PFSK-1 (cell line): ENCODE measurements at regions not wholly inside any gene's neighbourhood (a gene's known extent, or its start where the extent isn't known, plus 50 kb on each side); places are given as distances from the start of the nearest gene placed in this dataset.

Source experiments
- FOXP2 ChIP-seq: optimal IDR thresholded peaks from 2 replicates; pipeline ENCODE3; 2011; ENCODE audit warnings: borderline replicate concordance, control low read depth, inconsistent platforms; ENCODE audit not compliant: insufficient read depth; ENCODE audit errors: extremely low read length, extremely low read depth
- POLR2AphosphoS5 ChIP-seq: IDR thresholded peaks from 2 replicates; pipeline ENCODE4 v1.6.1; 2012; ENCODE audit warnings: low read depth, mild to moderate bottlenecking, control low read depth, low read length, moderate library complexity
- REST ChIP-seq, 2 experiments: IDR thresholded peaks; 2 replicates each; pipeline versions ENCODE4 v1.6.1 to v1.8.0; 2011 to 2012; ENCODE audit warnings: low read depth in 2 of 2, low read length in 2 of 2, control low read depth in 1 of 2, inconsistent platforms in 1 of 2, mild to moderate bottlenecking in 1 of 2, moderate library complexity in 1 of 2; ENCODE audit not compliant: insufficient read depth in 1 of 2
- SIN3A ChIP-seq: IDR thresholded peaks from 2 replicates; pipeline ENCODE4 v1.6.1; 2012; ENCODE audit warnings: mild to moderate bottlenecking, low read length, moderate library complexity, borderline replicate concordance; ENCODE audit not compliant: insufficient read depth
- TAF1 ChIP-seq: IDR thresholded peaks from 2 replicates; pipeline ENCODE4 v1.6.1; 2012; ENCODE audit warnings: low read length, control low read depth, borderline replicate concordance; ENCODE audit not compliant: insufficient read depth

GRCh38 chr7:40799-41750, 151.3 kb upstream of the FAM20C start:
- TF ChIP-seq REST (IDR thresholded peaks at IDR 0.05; ENCODE audit: insufficient read depth in 1 of 2, low read depth in 2 of 2, low read length in 2 of 2) (no peak), FOXP2 (no peak), SIN3A (no peak)

DNA sequence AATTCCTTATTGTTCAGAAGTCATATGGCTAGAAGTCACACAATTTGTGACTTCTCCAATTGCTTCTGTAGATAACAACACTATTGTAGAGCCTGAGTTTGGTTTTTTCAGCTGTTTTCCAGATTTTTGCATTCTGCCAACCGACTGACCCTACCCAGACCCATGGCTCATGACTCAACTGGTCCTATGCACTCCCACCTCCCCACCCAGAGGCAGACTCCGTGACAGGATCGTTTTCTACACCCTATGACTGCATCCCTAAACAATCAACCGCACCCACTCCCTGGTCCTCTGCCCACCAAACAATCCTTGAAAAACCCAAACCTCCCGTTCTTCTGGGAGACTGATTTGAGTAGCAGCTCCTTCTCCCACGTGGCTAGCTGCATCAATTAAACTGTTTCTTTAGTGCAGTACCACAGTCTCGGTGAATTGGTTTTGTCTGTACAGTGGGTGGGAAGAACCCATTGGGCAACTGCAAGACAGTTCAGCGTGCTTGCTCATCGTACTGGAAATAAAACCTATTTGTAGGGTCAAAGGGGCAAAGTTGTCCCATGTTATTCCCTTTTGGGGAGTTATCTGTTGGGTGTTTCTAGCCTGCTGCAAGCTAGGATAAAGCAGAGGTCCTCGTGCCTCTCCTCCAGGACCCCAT, 150.3 kb upstream of the FAM20C start:
- TF ChIP-seq SIN3A (no peak), REST (IDR thresholded peaks at IDR 0.05; ENCODE audit: insufficient read depth in 1 of 2, low read depth in 2 of 2, low read length in 2 of 2) (no peak), POLR2AphosphoS5 (no peak), TAF1 (no peak), FOXP2 (no peak)

DNA sequence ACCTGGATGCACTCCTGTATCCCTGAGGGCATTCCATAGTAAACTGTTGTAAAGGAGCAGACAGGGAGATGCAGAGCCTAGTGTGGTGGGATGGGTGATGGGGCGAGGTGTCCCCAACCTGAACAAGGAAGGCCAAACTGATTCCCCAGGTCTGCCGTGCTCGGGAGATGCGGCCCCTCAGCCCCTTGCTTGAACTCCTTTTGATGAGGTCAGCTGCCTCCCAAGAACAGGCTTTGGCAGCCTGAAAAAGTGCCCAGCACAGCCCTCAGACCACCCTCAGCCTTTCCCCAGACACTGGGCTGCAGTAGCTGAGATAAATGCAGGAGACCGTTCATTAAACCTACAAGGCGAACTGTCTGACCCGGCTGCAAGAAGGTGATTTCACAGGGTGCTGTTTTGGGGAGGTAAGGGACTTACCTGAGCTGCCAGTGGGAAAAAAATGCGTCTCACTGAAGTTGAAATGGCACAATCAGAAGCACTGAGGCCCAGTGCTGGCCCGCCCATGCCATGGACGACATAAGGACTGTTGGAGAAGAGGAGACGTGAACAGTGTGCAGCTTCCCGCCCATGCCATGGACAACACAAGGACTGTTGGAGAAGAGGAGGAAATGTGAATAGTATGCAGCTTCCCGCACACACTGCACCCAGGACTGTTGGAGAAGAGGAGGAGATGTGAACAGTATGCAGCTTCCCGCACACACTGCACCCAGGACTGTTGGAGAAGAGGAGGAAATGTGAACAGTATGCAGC, 148.4 kb upstream of the FAM20C start:
- no peak for TF ChIP-seq REST (IDR thresholded peaks at IDR 0.05; ENCODE audit: insufficient read depth in 1 of 2, low read depth in 2 of 2, low read length in 2 of 2)
- TF ChIP-seq FOXP2, result no peak
- TF ChIP-seq SIN3A, result no peak
- TF ChIP-seq TAF1, result no peak
- no peak for TF ChIP-seq POLR2AphosphoS5

DNA sequence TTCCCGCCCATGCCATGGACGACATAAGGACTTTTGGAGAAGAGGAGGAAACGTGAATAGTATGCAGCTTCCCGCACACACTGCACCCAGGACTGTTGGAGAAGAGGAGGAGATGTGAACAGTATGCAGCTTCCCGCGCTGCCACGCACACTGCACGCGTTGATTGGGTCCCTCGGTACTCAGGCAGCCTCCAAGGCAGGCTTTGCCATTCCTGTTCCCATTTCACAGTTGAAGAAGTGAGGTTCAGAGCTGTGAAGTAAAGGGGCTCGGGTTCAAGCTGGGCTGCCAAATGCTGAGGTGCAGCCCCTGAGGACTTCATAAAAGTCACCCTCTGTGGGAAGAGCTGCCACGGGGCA, 147.9 kb upstream of the FAM20C start:
- TF ChIP-seq TAF1 (no peak), FOXP2 (no peak), POLR2AphosphoS5 (no peak), SIN3A (no peak), REST (IDR thresholded peaks at IDR 0.05; ENCODE audit: insufficient read depth in 1 of 2, low read depth in 2 of 2, low read length in 2 of 2) (no peak)
